ENCODE measurements at regions not wholly inside any gene's neighbourhood (a gene's known extent, or its start where the extent isn't known, plus 50 kb on each side); places are given as distances from the start of the nearest gene placed in this dataset.

- no peaks in the 10 kb centered on the region for H3K4me1 Mint-ChIP-seq
- CTCF ChIA-PET = no interaction called here
- H3K27me3 Mint-ChIP-seq = peaks cover 7% of the 10 kb centered on the region
- H3K27ac Mint-ChIP-seq = no peak overlapping the region
- no peaks in the 10 kb centered on the region for H3K9me3 Mint-ChIP-seq
- H3K4me3 Mint-ChIP-seq = no peak overlapping the region
- no peak for DNase-seq
- no peaks in the 10 kb centered on the region for H3K36me3 Mint-ChIP-seq
Measured at GRCh38 chr13:78768950-78769349, 110.0 kb upstream of the OBI1 start.

GRCh38 chr13:78764665-78765064, 105.7 kb upstream of the OBI1 start:
- DNase-seq = no peak
- Mint-ChIP-seq H3K27ac (no peak overlapping the region), H3K27me3 (peaks cover 4% of the 10 kb centered on the region), H3K36me3 (no peaks in the 10 kb centered on the region), H3K9me3 (no peaks in the 10 kb centered on the region), H3K4me1 (no peaks in the 10 kb centered on the region), H3K4me3 (no peak overlapping the region)
- CTCF ChIA-PET = no interaction called here

GRCh38 chr13:78762825-78763224, 103.9 kb upstream of the OBI1 start:
- Mint-ChIP-seq H3K9me3 (no peaks in the 10 kb centered on the region), H3K27ac (no peak overlapping the region)

GRCh38 chr13:78759704-78760103, 100.7 kb upstream of the OBI1 start:
- H3K4me1 Mint-ChIP-seq = no peaks in the 10 kb centered on the region
- no peak overlapping the region for H3K4me3 Mint-ChIP-seq
- no peak for DNase-seq
- CTCF ChIA-PET = no interaction called here
- H3K36me3 Mint-ChIP-seq = no peaks in the 10 kb centered on the region
- H3K27ac Mint-ChIP-seq = no peak overlapping the region
- no peaks in the 10 kb centered on the region for H3K27me3 Mint-ChIP-seq
- H3K9me3 Mint-ChIP-seq = no peaks in the 10 kb centered on the region

More at GRCh38 chr13:78762825-78763224, 103.9 kb upstream of the OBI1 start:
- H3K4me3 Mint-ChIP-seq = no peak overlapping the region
- no peaks in the 10 kb centered on the region for H3K36me3 Mint-ChIP-seq
- DNase-seq = no peak
- no peaks in the 10 kb centered on the region for H3K4me1 Mint-ChIP-seq
- CTCF ChIA-PET = no interaction called here
- peaks cover 4% of the 10 kb centered on the region for H3K27me3 Mint-ChIP-seq

- Mint-ChIP-seq H3K4me1 (no peaks in the 10 kb centered on the region), H3K9me3 (no peaks in the 10 kb centered on the region), H3K4me3 (no peak overlapping the region), H3K27ac (no peak overlapping the region), H3K36me3 (no peaks in the 10 kb centered on the region), H3K27me3 (no peaks in the 10 kb centered on the region)
- no peak for DNase-seq
- CTCF ChIA-PET = interaction anchor here (0.7 to 2.2 kb wide), 2 partner anchors 88 to 518 kb away, joined by 3 to 6 read pairs; no protein-coding TSS in a partner anchor
Measured at GRCh38 chr13:78758549-78758948, 99.6 kb upstream of the OBI1 start.

GRCh38 chr13:78753435-78753834, 94.5 kb upstream of the OBI1 start:
- no peak overlapping the region for H3K4me3 Mint-ChIP-seq
- DNase-seq = no peak
- H3K4me1 Mint-ChIP-seq = no peaks in the 10 kb centered on the region
- no peaks in the 10 kb centered on the region for H3K36me3 Mint-ChIP-seq
- CTCF ChIA-PET = interaction anchor here (0.6 kb wide), 1 partner anchor 460 kb away, joined by 3 read pairs; no protein-coding TSS in a partner anchor
- H3K27ac Mint-ChIP-seq = no peak overlapping the region
- no peaks in the 10 kb centered on the region for H3K27me3 Mint-ChIP-seq
- H3K9me3 Mint-ChIP-seq = no peaks in the 10 kb centered on the region

- no peaks in the 10 kb centered on the region for H3K9me3 Mint-ChIP-seq
- no peak overlapping the region for H3K27ac Mint-ChIP-seq
- H3K27me3 Mint-ChIP-seq = peaks cover 13% of the 10 kb centered on the region
- CTCF ChIA-PET = no interaction called here
- DNase-seq = no peak
- H3K36me3 Mint-ChIP-seq = no peaks in the 10 kb centered on the region
- H3K4me1 Mint-ChIP-seq = no peaks in the 10 kb centered on the region
- no peak overlapping the region for H3K4me3 Mint-ChIP-seq
Measured at GRCh38 chr13:78750735-78751134, 91.8 kb upstream of the OBI1 start.

GRCh38 chr13:78743973-78744372, 85.0 kb upstream of the OBI1 start:
- H3K4me1 Mint-ChIP-seq = no peaks in the 10 kb centered on the region
- no peaks in the 10 kb centered on the region for H3K9me3 Mint-ChIP-seq
- H3K36me3 Mint-ChIP-seq = no peaks in the 10 kb centered on the region
- no peak overlapping the region for H3K27ac Mint-ChIP-seq
- DNase-seq = no peak
- no peak overlapping the region for H3K4me3 Mint-ChIP-seq
- CTCF ChIA-PET = no interaction called here
- peaks cover 13% of the 10 kb centered on the region for H3K27me3 Mint-ChIP-seq

- DNase-seq = no peak
- no peaks in the 10 kb centered on the region for H3K4me1 Mint-ChIP-seq
- no peaks in the 10 kb centered on the region for H3K9me3 Mint-ChIP-seq
- H3K36me3 Mint-ChIP-seq = no peaks in the 10 kb centered on the region
- CTCF ChIA-PET = no interaction called here
- peaks cover 8% of the 10 kb centered on the region for H3K27me3 Mint-ChIP-seq
- no peak overlapping the region for H3K27ac Mint-ChIP-seq
- no peak overlapping the region for H3K4me3 Mint-ChIP-seq
Measured at GRCh38 chr13:78742659-78743058, 83.7 kb upstream of the OBI1 start.

GRCh38 chr13:78736142-78736541, 77.2 kb upstream of the OBI1 start:
- no peaks in the 10 kb centered on the region for H3K27me3 Mint-ChIP-seq
- CTCF ChIA-PET = no interaction called here
- no peak overlapping the region for H3K27ac Mint-ChIP-seq
- no peaks in the 10 kb centered on the region for H3K4me1 Mint-ChIP-seq
- no peaks in the 10 kb centered on the region for H3K36me3 Mint-ChIP-seq
- H3K9me3 Mint-ChIP-seq = no peaks in the 10 kb centered on the region
- DNase-seq = no peak
- no peak overlapping the region for H3K4me3 Mint-ChIP-seq

GRCh38 chr13:78732445-78733017, 73.6 kb upstream of the OBI1 start:
- no peaks in the 10 kb centered on the region for H3K36me3 Mint-ChIP-seq
- H3K4me1 Mint-ChIP-seq = no peaks in the 10 kb centered on the region
- no peaks in the 10 kb centered on the region for H3K9me3 Mint-ChIP-seq
- H3K4me3 Mint-ChIP-seq = no peak overlapping the region
- no peaks in the 10 kb centered on the region for H3K27me3 Mint-ChIP-seq
- CTCF ChIA-PET = no interaction called here
- no peak overlapping the region for H3K27ac Mint-ChIP-seq
- no peak for DNase-seq

- DNase-seq = no peak
- Mint-ChIP-seq H3K4me3 (no peak overlapping the region), H3K36me3 (no peaks in the 10 kb centered on the region), H3K9me3 (no peaks in the 10 kb centered on the region), H3K27me3 (peaks cover 3% of the 10 kb centered on the region), H3K4me1 (no peaks in the 10 kb centered on the region), H3K27ac (no peak overlapping the region)
- CTCF ChIA-PET = no interaction called here
Measured at GRCh38 chr13:78722700-78723099, 63.7 kb upstream of the OBI1 start.

- peaks cover 8% of the 10 kb centered on the region for H3K27me3 Mint-ChIP-seq
- no peak overlapping the region for H3K4me3 Mint-ChIP-seq
- H3K36me3 Mint-ChIP-seq = no peaks in the 10 kb centered on the region
- no peak for DNase-seq
- no peaks in the 10 kb centered on the region for H3K9me3 Mint-ChIP-seq
- no peak overlapping the region for H3K27ac Mint-ChIP-seq
- peaks cover 4% of the 10 kb centered on the region for H3K4me1 Mint-ChIP-seq
- CTCF ChIA-PET = no interaction called here
Measured at GRCh38 chr13:78719367-78719766, 60.4 kb upstream of the OBI1 start.

GRCh38 chr13:78714717-78715116, 55.8 kb upstream of the OBI1 start:
- no peak overlapping the region for H3K27ac Mint-ChIP-seq
- H3K27me3 Mint-ChIP-seq = peaks cover 5% of the 10 kb centered on the region
- H3K9me3 Mint-ChIP-seq = no peaks in the 10 kb centered on the region
- H3K4me1 Mint-ChIP-seq = peaks cover 4% of the 10 kb centered on the region
- no peak for DNase-seq
- CTCF ChIA-PET = no interaction called here
- no peaks in the 10 kb centered on the region for H3K36me3 Mint-ChIP-seq
- no peak overlapping the region for H3K4me3 Mint-ChIP-seq

GRCh38 chr13:78712831-78713230, 53.9 kb upstream of the OBI1 start:
- H3K27ac Mint-ChIP-seq = no peak overlapping the region

GRCh38 chr13:78709028-78709427, 50.1 kb upstream of the OBI1 start:
- no peak overlapping the region for H3K4me3 Mint-ChIP-seq
- CTCF ChIA-PET = no interaction called here
- DNase-seq = no peak
- no peaks in the 10 kb centered on the region for H3K27me3 Mint-ChIP-seq
- H3K4me1 Mint-ChIP-seq = no peaks in the 10 kb centered on the region
- no peak overlapping the region for H3K27ac Mint-ChIP-seq
- no peaks in the 10 kb centered on the region for H3K36me3 Mint-ChIP-seq
- no peaks in the 10 kb centered on the region for H3K9me3 Mint-ChIP-seq

More at GRCh38 chr13:78712831-78713230, 53.9 kb upstream of the OBI1 start:
- CTCF ChIA-PET = no interaction called here
- Mint-ChIP-seq H3K36me3 (no peaks in the 10 kb centered on the region), H3K9me3 (no peaks in the 10 kb centered on the region), H3K27me3 (peaks cover 5% of the 10 kb centered on the region), H3K4me3 (no peak overlapping the region), H3K4me1 (peaks cover 4% of the 10 kb centered on the region)
- no peak for DNase-seq
